ENCODE measurements at regions not wholly inside any gene's neighbourhood (a gene's known extent, or its start where the extent isn't known, plus 50 kb on each side); places are given as distances from the start of the nearest gene placed in this dataset.
"Not testable (repeated sequence)": the region's sequence is repeated elsewhere in the genome, so short reads cannot be mapped to it uniquely, and the experiment has no call there.

- no peak for DNase-seq
These were observed 54.1 kb upstream of the SHLD1 start for GRCh38 chr20:5696011-5696559.

GRCh38 chr20:5691918-5692618 lies 58.1 kb upstream of the SHLD1 start:
- DNase-seq: peak; percentile 39

DNA sequence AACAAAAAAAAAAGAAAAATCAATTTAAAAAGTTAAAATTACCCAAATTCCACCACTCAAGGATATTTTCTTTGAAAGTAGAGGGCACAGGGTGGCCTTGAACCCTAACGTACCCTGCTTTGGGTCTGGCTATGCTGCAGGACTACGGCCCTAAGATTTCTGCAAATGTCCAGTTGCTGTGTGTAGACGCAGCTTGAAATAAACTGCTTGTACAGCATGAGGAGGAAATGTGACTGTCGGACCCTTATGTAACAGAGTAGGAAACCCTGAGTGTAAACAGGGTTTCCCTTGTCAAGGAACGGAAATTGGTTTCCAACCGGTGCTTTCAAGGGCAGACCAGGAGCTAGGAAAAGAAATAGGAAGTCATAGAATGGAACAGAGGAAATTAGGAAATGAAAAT lies 60.7 kb upstream of the SHLD1 start:
- DNase-seq: no peak

DNA sequence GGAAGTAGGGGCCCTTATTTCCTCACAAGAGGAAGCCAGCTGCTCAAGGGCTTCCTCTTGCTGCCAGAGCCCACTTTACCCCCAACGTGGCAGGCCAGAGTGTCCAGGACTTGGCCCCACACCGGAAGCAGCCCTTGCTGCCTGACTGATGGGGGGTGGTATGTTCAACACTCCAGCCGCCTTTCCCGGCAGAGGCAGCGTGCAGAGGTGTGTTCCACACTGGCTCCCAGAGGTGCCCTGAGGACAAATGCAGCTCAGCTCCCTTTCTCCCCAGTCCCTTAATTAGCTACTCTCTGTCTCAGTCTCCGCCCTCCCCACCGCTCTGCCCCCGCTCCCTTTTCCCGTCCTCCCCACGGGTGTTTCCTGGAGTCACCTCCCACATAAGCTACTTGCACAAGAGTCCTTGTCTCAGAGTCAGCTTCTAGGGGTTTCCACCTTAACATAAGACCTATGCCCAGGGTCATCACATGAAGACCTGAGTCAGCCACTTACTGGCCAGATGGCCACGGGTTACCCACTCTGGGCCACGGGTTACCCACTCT lies 61.7 kb upstream of the SHLD1 start:
- DNase-seq: peak; percentile 29

DNA sequence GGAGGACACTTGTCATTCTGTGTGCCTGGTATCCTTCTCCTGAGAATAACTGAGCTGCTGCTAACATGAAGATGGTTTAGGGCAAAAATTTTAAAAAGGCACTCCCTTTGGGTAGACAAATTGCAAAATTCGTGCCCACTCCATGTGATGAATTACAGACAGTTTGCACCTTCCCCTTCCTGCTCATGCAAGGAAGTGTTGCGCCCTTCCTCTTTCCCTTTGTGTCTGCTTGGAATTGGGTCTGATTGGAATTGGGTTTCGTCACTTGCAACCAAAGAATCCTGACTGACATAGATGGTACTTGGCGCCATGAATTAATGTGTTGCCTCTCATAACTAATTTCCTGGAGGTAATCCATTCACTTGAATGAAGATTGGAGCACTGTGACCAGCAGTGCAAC lies 62.3 kb upstream of the SHLD1 start:
- DNase-seq: no peak

DNA sequence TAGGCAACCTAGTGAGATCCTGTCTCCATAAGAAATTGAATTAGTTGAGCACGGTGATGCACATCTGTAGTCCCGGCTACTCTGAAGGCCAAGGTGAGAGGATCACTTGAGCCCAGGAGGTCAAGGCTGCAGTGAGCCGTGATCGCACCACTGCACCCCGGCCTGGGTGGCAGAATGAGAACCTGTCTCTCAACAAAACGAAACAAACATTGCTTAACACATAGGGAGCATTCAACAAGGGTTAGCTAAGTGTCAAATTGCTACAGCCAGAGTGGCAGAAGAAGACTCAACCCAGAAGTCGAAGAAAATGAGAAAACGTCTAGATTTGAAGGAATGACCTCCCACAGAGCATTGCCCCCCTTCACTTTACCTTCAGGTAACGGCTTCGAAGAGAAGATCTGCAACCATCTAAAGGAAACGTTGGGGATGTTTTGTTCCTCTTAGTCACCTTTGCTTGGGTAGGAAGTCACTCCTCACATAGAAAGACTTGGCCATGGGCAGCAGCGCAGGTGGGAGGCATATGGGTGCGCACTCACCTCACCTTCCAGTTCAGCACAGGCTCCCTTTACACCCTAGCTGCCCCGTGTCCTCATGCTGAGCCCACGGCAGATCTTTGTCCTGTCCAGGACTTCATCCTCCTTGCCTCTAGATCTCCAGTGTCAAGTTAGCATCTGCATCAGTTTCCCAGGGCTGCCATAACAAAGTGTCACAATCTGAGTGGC lies 63.7 kb upstream of the SHLD1 start:
- no peak for DNase-seq

GRCh38 chr20:5682556-5682955 lies 67.6 kb upstream of the SHLD1 start:
- DNase-seq: not testable (repeated sequence)

DNA sequence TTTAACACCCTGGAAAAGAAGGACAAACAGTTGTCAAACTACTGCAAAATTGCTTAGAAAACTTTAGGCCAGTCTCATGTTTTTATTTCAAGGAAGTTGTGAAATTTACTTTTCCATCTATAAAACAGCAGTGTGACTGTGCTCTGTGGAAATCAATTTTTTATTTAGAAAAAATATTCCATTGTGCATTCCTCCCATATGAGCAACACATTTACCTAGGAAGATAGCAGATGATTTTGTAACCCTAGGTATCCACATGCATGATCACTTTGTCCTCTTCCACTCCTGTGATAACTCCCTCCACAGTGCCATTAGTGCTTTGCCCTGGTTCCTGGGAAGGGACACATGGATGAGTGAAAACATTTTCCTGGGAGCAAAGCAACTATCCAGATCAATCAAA lies 69.4 kb upstream of the GPCPD1 start:
- no peak for DNase-seq

- no peak for DNase-seq
These were observed 68.0 kb upstream of the GPCPD1 start for GRCh38 chr20:5678777-5679176.

GRCh38 chr20:5677944-5678343 lies 67.1 kb upstream of the GPCPD1 start:
- DNase-seq: not testable (repeated sequence)

DNA sequence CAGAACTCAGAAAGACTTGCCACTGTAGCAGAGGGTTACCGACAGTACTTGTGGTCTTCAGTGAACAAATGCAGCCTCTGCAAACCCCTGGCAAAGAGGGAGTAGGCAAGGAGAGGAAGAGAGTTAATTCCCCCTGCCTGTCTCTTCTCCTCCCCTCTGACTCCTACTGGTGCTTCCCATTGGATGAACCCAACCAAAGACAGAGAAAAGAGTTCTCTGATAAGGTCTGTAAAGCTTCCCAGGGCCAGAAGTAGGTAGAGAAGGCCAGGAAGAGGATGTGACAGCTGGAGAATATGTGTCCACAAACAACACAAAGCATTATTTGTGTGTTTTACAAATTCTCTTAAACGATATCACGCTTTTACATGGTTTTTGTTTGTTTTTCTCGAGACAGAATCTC lies 66.6 kb upstream of the GPCPD1 start:
- DNase-seq: no peak

DNA sequence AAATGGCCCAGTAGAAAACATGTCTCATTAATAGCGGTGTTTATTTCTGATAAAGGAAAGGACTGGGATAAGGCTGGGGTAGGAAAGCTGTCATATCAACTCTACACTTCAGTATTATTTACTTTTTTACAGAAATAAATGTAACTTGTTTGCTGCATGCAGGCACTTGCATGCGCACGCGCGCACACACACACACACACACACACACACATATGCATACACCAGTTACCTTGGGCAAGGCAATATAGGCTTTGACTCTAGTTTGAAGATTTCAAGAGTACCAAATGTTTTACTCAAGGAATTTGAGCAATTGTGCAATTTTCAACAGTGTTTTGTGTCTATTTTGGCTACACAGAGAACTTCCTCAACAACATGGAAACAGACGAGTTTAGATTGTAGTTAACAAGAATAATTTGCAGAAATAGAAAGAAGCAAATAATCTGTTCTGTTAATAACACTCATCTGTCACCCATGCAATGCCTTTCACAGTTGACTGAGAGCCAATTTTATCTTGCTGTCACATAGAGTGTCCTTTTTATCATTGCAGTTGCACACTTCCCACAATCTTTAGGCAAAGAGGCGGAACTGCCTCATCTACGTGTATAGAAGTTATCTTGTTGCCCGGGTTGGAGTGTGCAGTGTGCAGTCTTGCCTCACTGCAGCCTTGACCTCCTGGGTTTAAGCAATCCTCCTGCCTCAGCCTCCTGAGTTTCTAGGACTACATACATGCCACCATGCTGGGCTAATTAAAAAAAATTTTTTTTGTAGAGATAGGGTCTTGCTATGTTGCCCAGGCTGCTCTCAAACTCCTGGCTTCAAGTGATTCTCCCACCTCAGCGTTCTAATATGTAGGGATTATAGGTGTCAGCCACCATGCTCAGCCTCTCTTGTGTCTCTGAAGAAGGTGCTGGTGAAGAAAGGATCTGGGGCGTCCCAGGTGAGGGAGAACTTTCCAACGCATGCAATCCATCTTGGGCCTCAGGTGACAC lies 64.6 kb upstream of the GPCPD1 start:
- DNase-seq: no peak

DNA sequence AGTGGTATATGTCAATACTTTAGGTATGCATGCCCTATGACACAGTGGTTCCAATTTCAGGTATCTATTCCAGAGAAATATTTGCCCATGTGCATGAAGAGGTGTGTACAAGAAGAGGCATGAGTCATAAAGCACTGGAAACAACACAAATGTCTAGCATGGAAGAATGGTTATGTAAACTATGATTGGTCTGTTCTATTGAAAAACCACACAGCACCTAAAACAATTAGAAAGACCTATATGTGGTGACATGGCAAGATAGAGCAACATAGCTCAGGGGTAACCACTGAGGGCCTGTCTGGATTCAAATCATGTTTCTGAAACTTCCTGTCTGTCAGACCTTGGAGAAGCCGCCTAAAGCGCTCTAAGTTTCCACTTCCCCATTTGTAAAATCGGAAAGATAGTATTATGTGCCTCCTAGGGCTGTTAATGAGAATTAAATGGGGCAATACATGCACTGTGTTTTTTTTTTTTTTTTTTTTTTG lies 63.4 kb upstream of the GPCPD1 start:
- no peak for DNase-seq

DNA sequence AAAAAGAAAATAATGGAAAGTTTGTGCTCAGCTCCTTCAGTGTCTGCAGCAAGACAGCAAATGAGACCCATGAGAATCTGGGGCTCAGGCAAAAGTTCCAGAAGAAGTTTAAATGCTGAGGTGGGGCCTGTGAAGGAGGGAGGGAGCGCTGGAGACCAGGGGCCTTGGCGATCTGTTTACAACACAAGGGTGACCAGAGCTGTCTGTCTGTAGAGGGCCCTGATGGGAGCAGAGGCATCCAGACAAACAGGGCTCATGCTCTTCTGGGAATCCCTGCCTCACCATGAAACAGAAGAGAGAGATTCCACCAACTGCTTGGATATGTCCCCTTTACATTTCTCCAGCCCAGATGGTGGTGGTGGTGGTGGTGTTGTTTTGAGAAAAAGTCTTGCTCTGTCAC lies 60.1 kb upstream of the GPCPD1 start:
- DNase-seq: no peak

- no peak for DNase-seq
These were observed 59.3 kb upstream of the GPCPD1 start for GRCh38 chr20:5670036-5670536.

GRCh38 chr20:5668529-5668868 lies 57.7 kb upstream of the GPCPD1 start:
- DNase-seq: no peak

- DNase-seq: no peak
These were observed 57.1 kb upstream of the GPCPD1 start for GRCh38 chr20:5667705-5668528.

DNA sequence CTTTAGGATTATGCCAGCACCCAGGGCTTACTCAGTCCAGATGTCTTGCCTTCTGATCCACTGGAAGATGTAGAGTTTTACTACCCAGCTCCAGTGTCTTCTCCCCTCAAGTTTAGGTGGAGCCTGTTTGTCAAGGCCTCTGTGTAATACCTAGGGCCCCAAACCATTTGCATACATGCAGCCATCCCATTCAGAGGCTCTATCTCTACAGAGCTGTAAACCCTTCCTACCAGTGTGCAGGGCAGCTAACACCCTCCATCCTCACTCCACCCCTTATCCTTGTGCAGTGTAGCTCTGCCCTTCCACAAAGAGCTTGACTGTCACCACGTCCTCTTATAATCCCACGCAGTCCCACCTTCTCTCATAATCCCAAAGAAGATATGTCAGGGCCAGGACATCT lies 54.6 kb upstream of the GPCPD1 start:
- DNase-seq: no peak

GRCh38 chr20:5663396-5663795 lies 52.6 kb upstream of the GPCPD1 start:
- DNase-seq: no peak

DNA sequence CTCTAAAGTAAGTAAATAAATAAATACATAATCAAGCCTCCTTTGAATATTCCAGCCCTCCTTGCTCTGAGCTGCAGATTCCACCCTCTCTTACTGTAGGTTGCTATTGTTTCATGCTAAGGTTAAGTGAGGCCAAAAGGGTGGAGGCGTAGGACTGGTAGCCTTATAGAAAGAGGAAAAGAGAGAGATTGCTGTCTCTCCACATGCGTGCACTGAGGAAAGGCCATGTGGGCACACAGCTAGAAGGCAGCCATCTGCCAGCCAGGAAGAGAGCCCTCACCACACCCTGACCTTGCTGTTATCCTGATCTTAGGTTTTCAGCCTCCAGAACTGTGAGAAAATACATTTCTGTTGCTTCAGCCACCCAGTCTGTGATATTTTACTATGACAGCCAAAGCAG lies 52.0 kb upstream of the GPCPD1 start:
- no peak for DNase-seq

DNA sequence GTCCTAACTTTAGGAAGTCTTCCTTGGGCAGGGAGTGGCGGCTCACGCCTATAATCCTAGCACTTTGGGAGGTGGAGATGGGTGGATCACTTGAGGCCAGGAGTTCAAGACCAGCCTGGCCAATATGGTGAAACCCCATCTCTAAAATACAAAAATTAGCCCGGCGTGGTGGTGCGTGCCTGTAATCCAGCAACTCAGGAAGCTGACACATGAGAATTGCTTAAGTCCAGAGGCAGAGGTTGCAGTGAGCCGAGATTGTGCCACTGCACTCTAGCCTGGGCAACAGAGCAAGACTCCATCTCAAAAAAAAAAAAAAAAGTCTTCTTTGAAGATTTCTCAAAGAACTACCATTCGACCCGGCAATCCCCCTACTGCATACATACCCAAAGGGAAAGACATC lies 50.0 kb upstream of the GPCPD1 start:
- not testable (repeated sequence) for DNase-seq

Data from femur (tissue), 1 donor.